ENCODE measurements at regions not wholly inside any gene's neighbourhood (a gene's known extent, or its start where the extent isn't known, plus 50 kb on each side); places are given as distances from the start of the nearest gene placed in this dataset.

DNA sequence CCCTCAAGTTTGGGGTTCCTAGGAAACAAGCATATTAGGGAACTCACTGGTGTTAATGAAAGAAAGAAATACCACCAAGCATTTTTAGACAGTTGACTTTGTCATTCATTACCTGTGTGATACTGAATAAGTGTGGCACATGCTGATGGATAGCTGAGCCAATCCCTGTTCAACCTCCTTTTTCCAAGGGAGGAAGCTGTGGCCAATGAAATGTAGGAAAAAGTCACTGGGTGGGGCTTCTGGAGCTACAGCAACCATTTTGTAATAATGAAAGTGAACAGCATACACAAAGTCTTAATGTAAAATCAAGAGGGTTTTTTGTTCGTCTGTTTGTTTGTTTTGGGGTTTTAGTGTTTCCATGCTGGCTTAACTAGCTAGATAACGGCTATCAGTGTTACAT, 254.3 kb upstream of the SALL1 start:
- Histone ChIP-seq H2AFZ (ENCODE audit: low read length) (no peak overlapping the region), H3K9me3 (ENCODE audit: low read length) (no peaks in the 10 kb centered on the region), H3K4me1 (ENCODE audit: low read length) (no peaks in the 10 kb centered on the region), H3K4me2 (ENCODE audit: low read depth, low read length, poor library complexity, severe bottlenecking) (no peak overlapping the region), H3K79me2 (ENCODE audit: low read length) (no peaks in the 10 kb centered on the region), H3K27ac (ENCODE audit: low read length) (no peak overlapping the region), H3K4me3 (ENCODE audit: low read length) (no peak overlapping the region), H3K36me3 (ENCODE audit: insufficient read depth, low read length) (no peaks in the 10 kb centered on the region), H3K9ac (ENCODE audit: low read length) (no peak overlapping the region), H3K9me2 (replicated peaks; ENCODE audit: insufficient read depth, low read length) (no peaks in the 10 kb centered on the region), H4K20me1 (ENCODE audit: insufficient read depth, low read depth, low read length) (no peaks in the 10 kb centered on the region), H3K27me3 (ENCODE audit: low read length) (no peaks in the 10 kb centered on the region)
- DNase-seq, result no peak

DNA sequence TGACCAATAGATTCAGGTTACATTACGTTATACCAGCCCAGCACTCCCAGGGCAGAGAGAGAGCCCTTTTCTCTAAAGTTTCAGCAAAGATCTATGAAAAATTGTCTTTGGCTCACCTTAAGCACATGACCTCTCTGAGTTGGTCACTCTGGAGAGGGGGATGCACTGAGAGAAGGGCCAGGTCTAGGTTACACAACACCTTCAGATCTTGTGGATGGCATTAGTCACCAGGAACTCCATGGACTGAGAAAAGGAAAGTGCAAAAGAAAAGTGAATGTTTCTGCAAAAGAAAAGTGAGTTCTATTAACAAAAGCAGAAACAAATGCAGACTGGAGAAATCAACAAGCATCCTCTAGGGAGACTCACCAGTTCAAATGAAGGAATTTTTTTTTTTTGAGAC, 253.3 kb upstream of the SALL1 start:
- Histone ChIP-seq H3K79me2 (ENCODE audit: low read length) (no peaks in the 10 kb centered on the region), H3K4me1 (ENCODE audit: low read length) (no peaks in the 10 kb centered on the region), H3K4me3 (ENCODE audit: low read length) (no peak overlapping the region), H4K20me1 (ENCODE audit: insufficient read depth, low read depth, low read length) (no peaks in the 10 kb centered on the region), H3K27me3 (ENCODE audit: low read length) (no peaks in the 10 kb centered on the region), H3K9me2 (replicated peaks; ENCODE audit: insufficient read depth, low read length) (no peaks in the 10 kb centered on the region), H2AFZ (ENCODE audit: low read length) (no peak overlapping the region), H3K27ac (ENCODE audit: low read length) (no peak overlapping the region), H3K9me3 (ENCODE audit: low read length) (no peaks in the 10 kb centered on the region), H3K36me3 (ENCODE audit: insufficient read depth, low read length) (no peaks in the 10 kb centered on the region), H3K9ac (ENCODE audit: low read length) (no peak overlapping the region), H3K4me2 (ENCODE audit: low read depth, low read length, poor library complexity, severe bottlenecking) (no peak overlapping the region)
- no peak for DNase-seq

DNA sequence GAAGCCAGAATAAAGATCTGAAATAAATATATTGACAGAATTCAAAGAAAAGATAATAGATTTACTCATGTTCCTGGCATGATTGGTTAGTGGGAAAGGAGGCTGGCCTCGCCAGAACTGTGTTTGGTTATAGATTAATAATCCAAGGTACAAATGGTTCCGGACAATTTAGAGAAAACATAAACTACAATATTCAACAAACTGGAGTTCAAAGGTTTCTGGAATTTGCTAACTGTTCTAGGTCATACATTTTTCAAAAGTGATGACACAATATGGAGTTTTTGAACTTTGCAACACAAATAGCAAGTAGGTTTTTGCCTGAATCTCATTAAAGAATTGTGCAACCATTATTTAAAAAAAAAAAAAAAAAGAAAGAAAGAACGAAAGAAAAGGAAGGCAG, 251.7 kb upstream of the SALL1 start:
- no peak for DNase-seq
- Histone ChIP-seq H3K9ac (ENCODE audit: low read length) (no peak overlapping the region), H3K36me3 (ENCODE audit: insufficient read depth, low read length) (no peaks in the 10 kb centered on the region), H3K79me2 (ENCODE audit: low read length) (no peaks in the 10 kb centered on the region), H3K4me1 (ENCODE audit: low read length) (no peaks in the 10 kb centered on the region), H4K20me1 (ENCODE audit: insufficient read depth, low read depth, low read length) (no peaks in the 10 kb centered on the region), H3K27me3 (ENCODE audit: low read length) (no peaks in the 10 kb centered on the region), H3K9me2 (replicated peaks; ENCODE audit: insufficient read depth, low read length) (no peaks in the 10 kb centered on the region), H3K27ac (ENCODE audit: low read length) (no peak overlapping the region), H3K4me3 (ENCODE audit: low read length) (no peak overlapping the region), H2AFZ (ENCODE audit: low read length) (no peak overlapping the region), H3K9me3 (ENCODE audit: low read length) (no peaks in the 10 kb centered on the region), H3K4me2 (ENCODE audit: low read depth, low read length, poor library complexity, severe bottlenecking) (no peak overlapping the region)

- Histone ChIP-seq H4K20me1 (ENCODE audit: insufficient read depth, low read depth, low read length) (no peaks in the 10 kb centered on the region), H3K27me3 (ENCODE audit: low read length) (no peaks in the 10 kb centered on the region), H3K4me2 (ENCODE audit: low read depth, low read length, poor library complexity, severe bottlenecking) (no peak overlapping the region), H3K79me2 (ENCODE audit: low read length) (no peaks in the 10 kb centered on the region), H3K4me3 (ENCODE audit: low read length) (no peak overlapping the region), H3K9me2 (replicated peaks; ENCODE audit: insufficient read depth, low read length) (no peaks in the 10 kb centered on the region), H3K27ac (ENCODE audit: low read length) (no peak overlapping the region), H3K36me3 (ENCODE audit: insufficient read depth, low read length) (no peaks in the 10 kb centered on the region), H3K9ac (ENCODE audit: low read length) (no peak overlapping the region), H2AFZ (ENCODE audit: low read length) (no peak overlapping the region), H3K4me1 (ENCODE audit: low read length) (no peaks in the 10 kb centered on the region), H3K9me3 (ENCODE audit: low read length) (no peaks in the 10 kb centered on the region)
- DNase-seq, result no peak
Observed at GRCh38 chr16:51402298-51402697, 251.2 kb upstream of the SALL1 start.

DNA sequence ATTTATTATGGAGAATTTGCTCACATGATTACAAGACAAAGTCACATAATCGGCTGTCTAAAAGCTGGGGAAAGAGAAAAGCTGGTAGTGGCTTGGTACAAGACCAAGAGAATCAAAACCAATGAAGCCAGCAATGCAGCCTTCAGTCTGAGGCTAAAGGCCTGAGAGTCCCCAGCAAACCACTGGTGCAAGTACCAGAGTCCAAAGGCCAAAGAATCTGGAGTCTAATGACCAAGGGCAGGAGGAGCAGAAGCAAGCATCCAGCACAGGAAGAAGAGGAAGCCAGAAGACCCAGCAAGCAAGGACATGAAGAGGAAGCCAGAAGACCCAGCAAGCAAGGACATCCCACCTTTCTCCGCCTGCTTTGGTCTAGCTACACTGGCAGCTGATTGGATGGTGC, 250.6 kb upstream of the SALL1 start:
- Histone ChIP-seq H4K20me1 (ENCODE audit: insufficient read depth, low read depth, low read length) (no peaks in the 10 kb centered on the region), H3K4me3 (ENCODE audit: low read length) (no peak overlapping the region), H3K36me3 (ENCODE audit: insufficient read depth, low read length) (no peaks in the 10 kb centered on the region), H3K4me2 (ENCODE audit: low read depth, low read length, poor library complexity, severe bottlenecking) (no peak overlapping the region), H3K79me2 (ENCODE audit: low read length) (no peaks in the 10 kb centered on the region), H3K4me1 (ENCODE audit: low read length) (no peaks in the 10 kb centered on the region), H3K9me2 (replicated peaks; ENCODE audit: insufficient read depth, low read length) (no peaks in the 10 kb centered on the region), H3K9me3 (ENCODE audit: low read length) (no peaks in the 10 kb centered on the region), H3K27ac (ENCODE audit: low read length) (no peak overlapping the region), H3K9ac (ENCODE audit: low read length) (no peak overlapping the region), H3K27me3 (ENCODE audit: low read length) (no peaks in the 10 kb centered on the region), H2AFZ (ENCODE audit: low read length) (no peak overlapping the region)
- DNase-seq, result no peak

- Histone ChIP-seq H2AFZ (ENCODE audit: low read length) (no peak overlapping the region), H4K20me1 (ENCODE audit: insufficient read depth, low read depth, low read length) (no peaks in the 10 kb centered on the region), H3K79me2 (ENCODE audit: low read length) (no peaks in the 10 kb centered on the region), H3K4me1 (ENCODE audit: low read length) (no peaks in the 10 kb centered on the region), H3K9ac (ENCODE audit: low read length) (no peak overlapping the region), H3K9me3 (ENCODE audit: low read length) (no peaks in the 10 kb centered on the region), H3K27ac (ENCODE audit: low read length) (no peak overlapping the region), H3K36me3 (ENCODE audit: insufficient read depth, low read length) (no peaks in the 10 kb centered on the region), H3K9me2 (replicated peaks; ENCODE audit: insufficient read depth, low read length) (no peaks in the 10 kb centered on the region), H3K27me3 (ENCODE audit: low read length) (no peaks in the 10 kb centered on the region), H3K4me3 (ENCODE audit: low read length) (no peak overlapping the region), H3K4me2 (ENCODE audit: low read depth, low read length, poor library complexity, severe bottlenecking) (no peak overlapping the region)
- no peak for DNase-seq
Observed at GRCh38 chr16:51399908-51400670, 249.0 kb upstream of the SALL1 start.

DNA sequence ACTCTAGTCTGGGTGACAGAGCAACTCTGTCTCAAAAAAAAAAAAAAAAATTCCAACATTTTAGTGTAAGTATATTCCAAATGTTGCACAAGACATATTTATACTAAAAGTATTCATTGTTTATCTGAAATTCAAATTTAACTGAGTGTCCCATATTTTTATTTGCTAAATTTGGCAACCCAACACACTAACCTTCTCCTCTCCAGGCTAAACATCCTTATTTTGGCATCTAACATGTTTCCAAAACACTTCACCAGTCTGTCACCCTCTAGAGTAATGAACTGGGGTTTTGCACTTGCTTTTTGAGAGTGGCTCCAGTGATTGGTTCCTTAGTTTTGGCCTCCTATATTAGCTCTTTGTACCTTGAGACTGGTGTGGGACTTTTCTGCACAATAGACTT, 243.4 kb upstream of the SALL1 start:
- no peak overlapping the region for H3K9ac ChIP-seq (ENCODE audit: low read length)
- no peaks in the 10 kb centered on the region for H3K4me1 ChIP-seq (ENCODE audit: low read length)
- no peaks in the 10 kb centered on the region for H3K9me3 ChIP-seq (ENCODE audit: low read length)
- H3K4me3 ChIP-seq (ENCODE audit: low read length), result no peak overlapping the region
- no peak overlapping the region for H3K27ac ChIP-seq (ENCODE audit: low read length)
- no peak overlapping the region for H2AFZ ChIP-seq (ENCODE audit: low read length)
- no peak overlapping the region for H3K4me2 ChIP-seq (ENCODE audit: low read depth, low read length, poor library complexity, severe bottlenecking)
- no peak for DNase-seq
- H3K36me3 ChIP-seq (ENCODE audit: insufficient read depth, low read length), result no peaks in the 10 kb centered on the region
- H3K27me3 ChIP-seq (ENCODE audit: low read length), result no peaks in the 10 kb centered on the region
- no peaks in the 10 kb centered on the region for H3K79me2 ChIP-seq (ENCODE audit: low read length)
- no peaks in the 10 kb centered on the region; the same call in 1 of the 2 replicates for H3K9me2 ChIP-seq (replicated peaks; ENCODE audit: insufficient read depth, low read length)
- H4K20me1 ChIP-seq (ENCODE audit: insufficient read depth, low read depth, low read length), result no peaks in the 10 kb centered on the region

- Histone ChIP-seq H2AFZ (ENCODE audit: low read length) (no peak overlapping the region), H3K36me3 (ENCODE audit: insufficient read depth, low read length) (no peaks in the 10 kb centered on the region), H3K4me3 (ENCODE audit: low read length) (no peak overlapping the region), H3K27ac (ENCODE audit: low read length) (no peak overlapping the region), H3K9ac (ENCODE audit: low read length) (no peak overlapping the region), H4K20me1 (ENCODE audit: insufficient read depth, low read depth, low read length) (no peaks in the 10 kb centered on the region), H3K9me3 (ENCODE audit: low read length) (no peaks in the 10 kb centered on the region), H3K4me1 (ENCODE audit: low read length) (no peaks in the 10 kb centered on the region), H3K79me2 (ENCODE audit: low read length) (no peaks in the 10 kb centered on the region), H3K4me2 (ENCODE audit: low read depth, low read length, poor library complexity, severe bottlenecking) (no peak overlapping the region), H3K27me3 (ENCODE audit: low read length) (no peaks in the 10 kb centered on the region), H3K9me2 (replicated peaks; ENCODE audit: insufficient read depth, low read length) (no peaks in the 10 kb centered on the region; the same call in 1 of the 2 replicates)
- no peak for DNase-seq
Observed at GRCh38 chr16:51393381-51394005, 242.4 kb upstream of the SALL1 start.

All from Karpas-422 (cell line).